CD4-positive, alpha-beta T cell treated with Interleukin-4 for 1 hour (primary cell): ENCODE measurements at regions not wholly inside any gene's neighbourhood (a gene's known extent, or its start where the extent isn't known, plus 50 kb on each side); places are given as distances from the start of the nearest gene placed in this dataset.

Experiments used
- DNase-seq, 2 donors: peaks; one replicate each; pipeline ENCODE4 v3.0.0-alpha.2; 2020 to 2022

GRCh38 chr2:161075701-161076100 is 84.5 kb upstream of the TANK start:
- no peak for DNase-seq

GRCh38 chr2:161076936-161077335 is 83.3 kb upstream of the TANK start:
- DNase-seq, result no peak

- DNase-seq, result peak; percentile 69 to 85
Observed at GRCh38 chr2:161077367-161078210, 82.6 kb upstream of the TANK start.

DNA sequence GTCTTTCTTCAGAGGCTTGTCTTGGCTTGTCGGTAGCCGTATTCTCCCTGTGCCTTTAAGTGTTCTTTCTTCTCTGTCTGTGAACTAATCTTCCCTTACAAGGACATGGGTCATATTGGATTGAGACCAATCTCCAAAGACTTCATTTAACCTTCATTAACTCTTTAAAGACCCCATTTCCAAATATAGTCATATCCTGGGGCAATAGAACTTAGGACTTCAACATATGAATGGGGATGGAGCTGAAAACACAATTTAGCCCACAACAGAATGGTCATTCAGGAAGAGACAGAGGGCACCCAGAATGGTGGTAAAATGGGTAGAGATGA is 82.1 kb upstream of the TANK start:
- no peak for DNase-seq

GRCh38 chr2:161085149-161085548 is 75.1 kb upstream of the TANK start:
- DNase-seq, result no peak

DNA sequence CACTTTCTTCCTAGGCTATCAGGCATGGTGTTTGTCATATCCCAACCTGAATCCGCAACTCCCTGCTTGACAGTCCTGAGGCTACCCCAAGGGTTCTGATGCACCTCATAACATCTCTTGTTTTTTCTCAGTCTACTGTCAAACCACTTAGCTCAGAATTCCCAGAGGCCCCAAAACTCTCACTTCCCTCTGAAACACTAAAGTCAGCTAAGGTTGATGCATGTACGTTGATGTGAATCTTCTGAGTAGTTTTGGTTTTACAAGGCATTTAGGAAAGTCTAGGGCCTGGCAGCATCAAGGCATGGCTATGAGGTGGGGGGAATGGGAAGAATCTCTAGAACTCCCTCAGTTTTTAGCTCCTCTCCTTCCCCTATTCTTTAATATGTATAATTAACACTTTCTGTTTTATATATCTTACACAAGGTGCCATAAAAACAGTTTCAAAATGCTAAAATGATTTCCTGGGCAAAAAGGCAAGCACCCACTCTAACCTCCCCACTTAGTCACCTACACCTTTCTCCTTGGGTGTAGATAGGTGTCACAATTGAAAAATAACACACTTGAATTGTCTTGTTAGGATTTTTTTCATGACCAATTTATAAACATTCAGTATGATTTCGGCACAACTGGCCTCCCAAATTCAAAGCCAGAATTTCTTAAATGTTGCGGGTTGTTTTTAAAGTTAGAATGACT is 71.4 kb upstream of the TANK start:
- no peak for DNase-seq

GRCh38 chr2:161090411-161090810 is 69.8 kb upstream of the TANK start:
- DNase-seq, result peak; percentile 38 to 40

DNA sequence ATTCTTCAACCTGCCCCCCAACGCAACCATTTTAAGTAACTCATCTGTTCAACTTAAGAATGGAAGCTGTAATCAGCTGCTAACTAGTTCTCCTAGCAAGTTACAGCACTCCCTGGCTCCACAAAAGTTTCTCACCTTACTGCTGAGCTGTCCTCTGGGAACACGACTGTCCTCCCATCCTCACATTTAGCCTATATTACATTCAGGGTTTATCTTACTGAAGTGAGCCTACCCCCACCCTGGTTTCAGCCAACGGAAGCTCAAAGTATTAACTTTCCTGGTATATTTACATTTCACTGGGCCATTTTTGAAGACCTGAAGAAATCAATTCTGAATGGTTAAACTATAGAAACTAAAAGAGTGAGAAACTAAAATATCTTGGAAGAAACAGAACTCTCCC is 64.9 kb upstream of the TANK start:
- DNase-seq, result no peak

DNA sequence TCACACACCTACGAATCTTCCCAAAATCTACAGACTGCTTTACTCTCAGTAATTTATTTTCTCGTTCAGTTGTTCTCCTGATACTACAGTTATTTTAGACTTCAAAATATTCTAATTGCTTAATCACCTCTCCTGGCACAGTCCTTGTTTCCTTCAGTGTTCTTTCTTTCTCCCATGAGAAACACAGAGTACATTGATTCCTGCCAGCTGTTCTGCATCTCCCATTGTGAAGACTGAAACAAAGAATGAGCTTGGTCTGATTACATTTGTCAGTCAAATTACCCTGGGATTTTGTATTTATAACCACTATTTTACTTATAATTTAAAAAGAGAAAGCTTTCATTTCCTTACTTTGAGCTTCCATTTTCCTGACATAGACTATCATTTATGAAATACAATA is 63.9 kb upstream of the TANK start:
- DNase-seq, result no peak

- no peak for DNase-seq
Observed at GRCh38 chr2:161097157-161097556, 63.1 kb upstream of the TANK start.

- no peak for DNase-seq
Observed at GRCh38 chr2:161100211-161100895, 59.9 kb upstream of the TANK start.

DNA sequence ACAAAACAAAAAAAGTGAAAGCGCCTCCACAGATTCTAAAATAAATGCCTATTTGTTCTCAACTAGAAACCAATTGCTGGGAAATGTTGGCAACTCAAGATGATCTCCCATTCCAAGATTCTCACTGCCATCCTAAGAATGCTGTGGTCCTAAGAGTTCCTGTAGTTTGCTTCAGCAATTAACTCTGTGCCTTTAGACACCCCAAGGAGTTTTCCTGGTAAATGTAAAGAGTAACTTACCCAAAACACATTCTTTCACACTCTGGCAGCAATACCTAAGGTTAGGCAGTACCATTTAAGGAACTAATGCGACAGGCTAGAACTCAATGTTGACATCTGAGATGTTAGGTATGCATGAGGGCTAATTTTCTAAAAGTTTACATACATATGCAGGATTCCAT is 58.8 kb upstream of the TANK start:
- DNase-seq, result no peak

DNA sequence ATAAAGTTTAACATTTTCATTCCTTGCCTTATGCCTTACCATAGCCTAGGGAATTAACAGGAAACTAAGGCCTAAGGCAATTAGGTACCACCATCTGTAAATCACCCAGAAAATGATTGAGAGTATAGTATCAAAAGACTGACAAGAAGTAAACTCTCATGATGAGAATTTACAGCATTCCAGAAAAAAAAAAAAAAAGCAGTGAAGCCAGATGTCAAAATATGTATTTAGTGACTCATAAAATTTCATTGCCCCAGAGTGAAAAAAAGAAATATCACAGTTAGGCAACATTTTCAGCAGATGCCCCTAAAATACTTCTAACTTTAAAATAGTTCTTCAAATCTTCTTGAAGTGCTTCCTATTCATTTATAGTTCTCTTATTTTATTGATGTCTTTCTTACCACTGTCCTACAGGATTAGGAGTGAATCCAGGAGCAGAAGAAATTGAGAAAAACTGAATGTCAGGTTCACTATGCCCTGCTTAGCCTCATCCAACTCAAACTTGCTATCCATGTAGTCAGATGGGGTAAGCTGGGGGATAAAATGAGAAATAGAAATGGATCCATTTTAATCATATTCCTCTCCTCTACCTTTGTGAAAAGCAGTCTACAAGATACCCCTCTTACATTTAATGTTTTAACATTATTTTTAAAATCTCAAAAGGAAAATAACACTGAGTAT is 57.3 kb upstream of the TANK start:
- no peak for DNase-seq

DNA sequence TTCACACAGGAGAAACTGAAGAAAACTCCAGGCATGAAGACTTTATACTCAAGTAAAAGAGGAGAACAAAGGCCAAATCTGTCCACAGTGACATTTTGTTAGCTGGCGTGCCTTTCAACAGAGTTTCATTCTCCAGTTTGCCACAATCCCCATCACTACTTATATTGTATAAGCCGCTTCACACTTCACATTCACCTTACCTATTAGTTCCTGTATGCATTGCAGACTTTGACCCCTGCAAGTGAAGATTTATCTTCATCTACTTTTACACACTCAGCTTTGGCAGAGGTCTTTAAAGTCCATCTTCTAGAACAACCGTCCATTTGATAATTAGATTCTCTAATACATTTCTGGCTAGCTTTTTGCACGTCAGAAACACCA is 56.8 kb upstream of the TANK start:
- DNase-seq, result no peak

- DNase-seq, result no peak
Observed at GRCh38 chr2:161104054-161104553, 56.1 kb upstream of the TANK start.

DNA sequence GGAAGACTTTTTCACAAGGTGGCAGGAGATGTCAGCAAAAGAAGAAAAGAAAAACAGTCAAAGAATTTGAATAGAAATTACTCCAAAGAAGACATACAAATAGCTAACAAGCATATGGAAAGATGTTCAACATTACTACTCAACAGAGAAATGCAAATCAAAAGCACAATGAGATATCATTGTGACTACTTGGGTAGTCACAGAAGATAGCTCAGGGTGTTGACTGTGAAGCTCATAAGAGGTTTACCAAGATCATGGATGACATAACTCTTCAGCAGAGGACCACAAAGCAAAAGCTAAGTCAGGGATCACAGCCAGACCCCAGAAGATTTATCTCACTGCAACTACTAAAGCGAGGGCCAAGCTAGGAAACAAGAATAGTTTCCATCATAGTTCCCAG is 53.0 kb upstream of the TANK start:
- no peak for DNase-seq
